Ecto neural progenitor cell (in vitro differentiated cells): ENCODE measurements at regions not wholly inside any gene's neighbourhood (a gene's known extent, or its start where the extent isn't known, plus 50 kb on each side); places are given as distances from the start of the nearest gene placed in this dataset.
"Not testable (repeated sequence)": the region's sequence is repeated elsewhere in the genome, so short reads cannot be mapped to it uniquely, and the experiment has no call there.

Source experiments
- DNase-seq: peaks from one replicate; pipeline ENCODE4 v3.0.0-alpha.2; 2018; ENCODE audit warnings: low spot score

DNA sequence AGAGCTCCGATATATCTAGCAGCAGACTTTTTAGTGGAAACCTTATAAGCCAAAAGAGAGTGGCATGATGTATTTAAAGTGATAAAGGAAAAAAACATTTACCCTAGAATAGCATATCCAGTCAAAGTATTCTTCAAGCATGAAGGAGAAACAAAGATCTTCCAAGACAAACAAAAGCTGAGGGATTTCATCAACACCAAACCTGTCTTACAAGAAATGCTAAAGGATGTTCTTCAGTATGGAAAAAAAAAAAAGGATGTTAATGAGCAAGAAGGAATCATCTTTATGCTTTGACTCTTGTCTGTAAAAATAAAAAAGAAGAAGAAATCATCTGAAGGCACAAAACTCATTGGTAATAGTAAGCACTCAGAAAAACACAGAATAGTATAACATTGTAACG, 338.2 kb downstream of the TLE1 start:
- DNase-seq, result no peak

DNA sequence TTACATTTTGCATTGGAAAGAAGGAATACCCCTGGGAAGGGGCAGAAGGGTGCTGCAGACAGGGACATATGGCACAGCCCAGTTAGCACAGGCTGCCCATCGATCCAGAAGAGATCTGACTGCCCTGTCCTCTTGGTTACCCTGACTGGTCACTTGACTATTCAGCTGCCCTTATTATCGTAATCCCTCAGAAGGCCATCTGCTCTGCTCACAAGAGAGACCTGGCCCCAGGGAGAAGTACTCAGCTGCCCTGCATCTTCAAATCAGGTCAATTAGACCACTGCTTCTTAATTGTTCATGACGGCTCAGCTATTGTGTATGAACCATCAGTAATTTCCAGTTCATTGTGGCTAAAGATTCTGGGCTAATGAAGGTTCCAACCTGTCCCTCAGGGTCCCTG, 345.0 kb downstream of the TLE1 start:
- DNase-seq, result no peak

DNA sequence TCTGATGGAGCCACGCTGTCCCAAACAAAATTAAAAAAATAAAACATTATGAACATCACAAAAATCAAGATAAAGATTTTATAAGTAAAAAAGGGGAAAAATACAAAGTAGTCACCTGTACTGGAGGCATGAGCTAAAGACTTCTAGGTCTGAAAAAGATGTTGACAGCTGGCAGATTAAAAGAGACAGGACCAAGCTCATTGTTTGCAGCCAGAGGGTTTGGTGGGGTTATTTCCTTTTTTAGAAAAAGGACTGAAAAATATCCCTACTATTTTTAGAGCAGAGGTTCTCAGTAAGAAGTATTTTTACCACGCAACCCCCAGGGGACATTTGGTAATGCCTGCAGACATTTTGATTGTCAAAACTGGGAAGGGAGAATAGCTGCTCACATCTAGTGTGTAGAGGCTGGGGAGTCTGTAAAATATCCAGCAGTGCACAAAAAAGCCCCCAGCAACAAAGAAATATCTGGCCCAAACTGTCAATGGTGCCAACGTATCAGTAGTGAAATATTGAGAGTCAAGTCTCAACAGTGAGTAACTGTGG, 353.4 kb downstream of the TLE1 start:
- no peak for DNase-seq

DNA sequence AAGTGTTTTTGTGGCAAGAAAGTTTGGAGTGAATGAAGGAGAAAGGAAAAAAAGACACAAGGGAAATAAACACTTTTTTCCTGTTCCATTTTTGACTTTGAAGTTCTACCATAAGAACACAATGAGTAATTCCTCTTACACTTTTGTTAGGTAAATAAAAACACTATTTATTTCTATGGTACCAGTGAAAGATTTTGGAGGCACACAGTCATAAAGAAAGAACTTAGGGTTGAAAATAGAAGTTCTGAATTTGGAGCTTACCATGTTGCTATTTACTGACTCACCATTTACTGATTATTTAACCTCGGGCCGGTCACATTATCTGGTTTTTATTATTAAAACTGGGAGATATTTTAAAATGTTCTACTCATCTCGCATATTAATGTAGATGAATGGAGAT, 367.8 kb downstream of the TLE1 start:
- DNase-seq, result no peak

DNA sequence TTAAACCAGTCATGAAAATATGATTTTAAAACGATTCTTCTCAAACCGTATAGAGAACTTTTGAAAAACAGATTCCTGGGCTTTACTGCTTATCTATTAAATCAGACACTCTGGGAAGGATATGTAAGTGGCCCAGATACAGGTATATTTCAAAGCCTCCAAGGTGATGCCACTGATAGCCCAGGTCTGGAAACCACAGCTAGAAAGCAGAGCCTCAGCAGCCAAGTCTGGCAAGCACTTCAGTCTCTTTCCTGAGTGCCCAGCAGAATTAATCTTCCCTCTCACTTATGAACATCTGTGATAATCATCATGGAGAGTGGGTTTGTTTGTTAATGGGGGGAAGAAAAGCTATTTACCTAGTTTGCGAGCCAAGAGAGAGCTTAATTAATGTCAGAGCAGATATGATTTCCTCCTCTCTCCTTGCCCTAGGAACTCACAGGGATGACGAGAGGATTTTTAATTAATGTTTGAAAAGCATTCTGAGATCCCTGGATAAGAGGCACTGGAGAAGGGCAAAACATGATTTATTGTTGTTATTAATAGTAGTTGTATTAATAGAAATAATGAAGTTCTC, 368.4 kb downstream of the TLE1 start:
- no peak for DNase-seq

DNA sequence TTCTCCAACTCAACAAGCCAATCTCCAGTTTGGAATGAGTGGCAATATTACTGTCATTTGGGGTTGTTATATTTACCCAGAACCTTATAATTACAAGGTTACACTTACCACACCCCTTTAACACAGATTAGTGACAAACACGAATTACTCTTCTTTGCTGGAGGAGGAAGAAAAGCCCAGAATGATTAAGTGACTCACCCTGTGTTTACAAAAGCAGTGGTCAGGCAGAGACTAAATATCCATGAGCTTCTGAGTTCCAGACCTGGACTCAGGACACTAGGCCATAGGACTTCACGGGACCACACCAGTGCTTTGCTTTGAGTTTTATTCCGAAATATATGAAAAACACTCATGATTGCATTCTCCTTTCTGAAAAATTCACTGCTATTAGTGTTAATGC, 370.8 kb downstream of the TLE1 start:
- no peak for DNase-seq

DNA sequence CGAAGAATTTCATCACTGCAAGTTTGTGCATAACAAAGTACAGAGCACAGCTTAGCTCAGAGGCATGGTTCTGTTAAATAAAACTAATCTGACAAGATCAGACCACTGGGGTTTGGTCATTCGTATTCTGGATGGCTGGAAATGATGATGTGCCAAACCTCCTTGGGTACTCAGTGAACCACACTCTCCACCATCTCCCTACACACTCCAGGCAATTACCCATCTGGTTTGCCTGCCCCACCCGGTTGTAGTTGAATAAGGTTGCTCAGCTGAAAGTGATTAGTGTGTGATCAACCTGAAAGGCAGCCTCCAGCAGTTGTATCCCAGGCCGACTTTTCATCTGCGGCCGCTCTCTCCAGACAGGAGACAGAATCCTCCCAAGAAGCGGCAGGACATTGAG, 371.4 kb downstream of the TLE1 start:
- DNase-seq, result no peak

DNA sequence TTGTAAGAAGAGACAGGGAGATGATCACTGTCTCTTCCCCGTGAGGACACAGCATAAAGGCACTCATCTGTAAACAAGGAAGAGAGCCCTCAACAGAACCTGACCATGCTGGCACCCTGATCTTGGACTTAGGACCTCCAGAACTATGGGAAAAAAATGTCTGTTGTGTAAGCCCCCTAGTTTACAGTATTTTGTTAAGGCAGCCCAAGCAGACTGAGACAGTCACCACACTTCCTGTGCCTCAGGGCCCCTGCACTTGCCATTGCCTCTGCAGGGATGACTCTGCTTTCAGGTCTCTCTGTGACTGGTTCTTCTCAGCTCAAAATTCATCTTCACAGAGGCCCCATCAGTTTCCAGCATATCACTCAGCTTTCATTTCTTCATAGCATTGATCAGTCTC, 372.1 kb downstream of the TLE1 start:
- no peak for DNase-seq

DNA sequence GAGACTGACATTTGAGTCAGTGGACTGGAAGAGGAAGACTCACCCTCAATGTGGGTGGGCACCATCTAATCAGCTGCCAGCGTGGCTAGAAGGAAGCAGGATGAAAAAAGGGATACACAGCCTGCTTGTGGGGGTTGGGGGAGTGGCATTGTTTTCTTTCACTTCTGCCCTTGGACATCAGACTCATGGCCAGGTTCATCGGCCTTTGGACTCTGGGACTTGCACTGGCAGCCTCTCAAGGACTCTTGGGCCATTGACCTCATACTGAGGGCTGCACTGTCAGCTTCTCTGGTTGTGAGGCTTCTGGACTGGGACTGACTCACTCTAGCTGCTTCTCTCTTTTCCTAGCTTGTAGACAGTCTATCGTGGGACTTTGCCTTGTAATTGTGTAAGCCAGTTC, 374.9 kb downstream of the TLE1 start:
- DNase-seq, result no peak

DNA sequence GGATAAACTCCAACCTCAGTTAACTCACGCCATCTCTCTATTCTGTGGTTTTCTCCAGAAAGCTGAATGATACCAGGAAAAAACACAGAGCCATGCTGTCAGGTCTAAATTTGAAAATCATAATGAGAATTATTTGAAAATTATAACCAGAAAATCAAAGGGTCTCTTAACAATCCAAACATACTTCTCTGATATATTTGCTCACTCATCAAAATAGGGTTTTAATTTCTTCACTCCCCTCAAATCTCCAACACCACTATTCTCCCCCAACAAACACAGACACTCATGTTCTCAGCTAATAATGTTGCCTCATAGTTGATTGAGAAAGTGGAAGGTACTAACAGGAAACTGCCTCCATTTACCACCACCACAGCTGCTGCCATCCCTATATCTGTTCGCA, 375.5 kb downstream of the TLE1 start:
- no peak for DNase-seq

DNA sequence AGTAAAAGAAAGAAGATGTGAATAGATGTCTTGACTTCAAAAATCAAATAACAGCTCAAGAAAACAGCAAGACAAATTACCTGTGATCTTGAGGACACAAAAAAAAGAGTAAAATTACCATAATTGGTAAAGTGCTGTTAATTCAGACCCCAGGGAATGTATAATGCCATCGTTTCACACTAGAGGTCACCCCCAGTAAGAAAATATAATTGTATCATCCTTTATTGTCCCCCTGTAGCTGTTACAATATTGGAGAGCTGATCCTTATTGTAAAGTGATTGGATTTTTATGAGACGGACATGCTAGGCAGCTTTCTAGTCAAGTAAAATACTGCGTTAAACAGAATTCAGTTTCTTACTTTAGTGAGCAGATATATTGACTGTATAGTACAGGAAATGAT, 377.0 kb downstream of the TLE1 start:
- DNase-seq, result no peak

DNA sequence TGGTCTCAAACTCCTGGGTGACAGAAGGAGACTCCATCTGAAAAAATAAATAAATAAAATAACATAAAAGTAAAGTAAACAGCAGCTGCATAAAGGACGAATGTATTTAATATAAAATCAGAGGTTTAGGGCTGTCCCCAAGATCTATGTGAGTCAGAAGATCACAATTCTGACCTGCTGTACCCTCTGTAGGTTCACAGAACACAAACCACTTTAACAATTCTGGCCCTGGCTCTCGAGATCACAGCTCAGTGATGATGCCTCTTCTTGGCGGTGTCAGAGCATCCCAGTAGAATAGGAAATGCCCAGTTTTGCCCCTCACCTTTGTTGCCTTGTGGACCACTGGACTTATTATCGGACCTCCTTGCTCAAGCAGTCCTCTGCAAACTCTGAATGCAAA, 380.9 kb downstream of the TLE1 start:
- DNase-seq, result no peak

DNA sequence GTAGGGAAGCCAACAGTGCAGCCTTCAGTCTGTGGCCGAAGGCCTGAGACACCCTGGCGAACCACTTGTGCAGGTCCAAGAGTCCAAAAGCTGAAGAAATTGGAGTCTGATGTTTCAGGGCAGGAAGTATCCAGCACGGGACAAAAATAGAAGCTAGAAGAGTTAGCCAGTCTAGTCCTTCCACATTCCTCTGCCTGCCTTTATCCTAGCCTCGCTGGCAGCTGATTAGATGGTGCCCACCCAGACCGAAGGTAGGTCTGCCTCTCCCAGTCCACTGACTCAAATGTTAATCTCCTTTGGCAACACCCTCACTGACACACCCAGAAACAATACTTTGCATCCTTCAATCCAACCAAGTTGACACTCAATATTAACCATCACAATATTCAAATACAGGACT, 381.6 kb downstream of the TLE1 start:
- not testable (repeated sequence) for DNase-seq

DNA sequence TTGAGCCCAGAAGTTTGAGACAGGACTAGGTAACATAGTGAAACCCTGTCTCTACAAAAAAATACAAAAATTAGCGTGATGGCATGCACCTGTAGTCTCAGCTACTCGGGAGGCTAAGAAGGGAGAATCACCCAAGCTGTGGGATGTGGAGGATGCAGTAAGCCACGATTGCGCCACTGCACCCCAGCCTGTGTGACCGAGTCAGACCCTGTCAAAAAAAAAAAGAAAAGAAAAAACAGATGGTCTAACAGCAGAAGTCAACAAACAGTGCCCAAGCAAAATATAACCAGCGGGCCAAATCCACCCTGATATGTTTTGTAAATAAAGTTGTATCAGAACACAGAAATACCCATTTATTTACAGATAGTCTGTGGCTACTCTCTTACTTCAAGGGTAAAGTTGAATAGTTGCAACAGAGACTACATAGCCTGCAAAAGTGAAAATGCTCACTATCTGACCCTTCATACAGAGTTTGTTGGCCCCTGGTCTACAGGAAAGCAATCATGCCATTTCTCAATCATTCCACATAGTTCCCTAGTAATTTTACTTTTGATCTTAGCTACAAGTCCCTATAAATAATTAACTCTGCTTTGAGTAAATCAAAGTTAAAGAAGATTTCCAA, 383.7 kb downstream of the TLE1 start:
- DNase-seq, result no peak

DNA sequence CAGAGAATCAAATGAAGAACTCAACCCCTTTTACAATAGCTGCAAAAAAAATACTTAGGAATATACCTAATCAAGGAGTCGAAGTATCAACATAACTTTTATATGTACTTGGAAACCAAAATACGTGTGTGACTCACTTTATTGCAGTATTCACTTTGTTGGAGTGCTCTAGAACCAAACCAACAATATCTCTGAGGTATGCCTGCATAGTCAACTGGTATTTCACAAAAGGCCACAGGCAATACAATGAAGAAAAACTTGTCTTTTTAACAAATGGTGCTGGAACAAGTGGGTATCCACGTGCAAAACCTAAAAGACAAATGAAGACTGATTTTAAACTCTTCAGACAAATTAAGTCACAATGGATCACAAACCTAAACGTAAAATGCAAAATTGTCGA, 385.7 kb downstream of the TLE1 start:
- DNase-seq, result no peak

DNA sequence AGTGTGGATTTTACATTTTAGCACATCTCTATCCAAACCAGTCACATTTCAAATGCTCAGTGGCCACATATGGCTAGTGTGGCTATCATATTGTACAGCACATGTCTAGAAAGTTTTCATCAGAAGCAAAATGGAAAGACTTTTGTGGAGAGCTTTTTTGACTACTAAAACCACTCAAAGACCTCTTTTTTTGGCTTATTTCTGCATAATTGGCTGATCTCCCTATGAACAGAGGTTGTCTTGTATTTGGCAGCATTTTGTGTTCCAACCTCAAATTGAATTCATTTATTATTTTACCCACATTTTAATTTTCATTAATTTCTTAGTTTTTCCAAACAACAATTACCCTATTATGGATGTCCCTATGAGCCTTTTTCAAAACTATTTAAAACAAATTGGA, 395.7 kb downstream of the TLE1 start:
- DNase-seq, result no peak

DNA sequence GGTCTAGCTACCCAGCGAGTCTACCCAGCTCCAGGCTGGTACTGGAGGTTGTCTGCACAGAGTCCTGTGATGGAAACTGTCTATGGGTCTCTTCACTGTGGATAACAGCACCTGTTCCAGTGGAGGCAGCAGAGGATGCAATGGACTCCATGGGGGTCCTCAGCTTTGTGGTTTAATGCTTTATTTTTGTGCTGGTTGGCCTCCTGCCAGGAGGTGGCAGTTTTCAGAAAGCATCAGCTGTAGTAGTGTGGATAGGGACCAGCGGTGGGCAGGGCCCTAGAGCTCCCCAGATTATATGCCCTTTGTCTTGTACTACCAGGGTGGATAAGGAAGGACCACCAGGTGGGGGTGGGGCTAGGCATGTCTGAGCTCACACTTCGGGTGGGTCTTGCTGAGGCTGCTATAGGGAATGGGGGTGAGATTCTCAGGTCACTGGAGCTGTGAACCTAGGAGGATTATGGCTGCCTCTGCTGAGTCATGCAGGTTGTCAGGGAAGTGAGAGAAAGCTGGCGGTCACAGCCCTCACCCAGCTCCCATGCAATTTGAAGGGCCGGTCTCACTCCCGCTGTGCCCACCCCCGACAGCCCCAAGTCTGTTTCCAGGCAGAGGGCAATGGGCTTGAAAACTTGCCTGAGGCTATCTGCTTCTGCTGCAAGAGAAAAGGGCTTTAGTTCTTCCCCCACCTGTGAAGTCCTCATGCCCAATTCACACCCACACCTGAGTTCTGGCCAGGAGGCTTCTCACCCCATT, 397.1 kb downstream of the TLE1 start:
- DNase-seq, result no peak

DNA sequence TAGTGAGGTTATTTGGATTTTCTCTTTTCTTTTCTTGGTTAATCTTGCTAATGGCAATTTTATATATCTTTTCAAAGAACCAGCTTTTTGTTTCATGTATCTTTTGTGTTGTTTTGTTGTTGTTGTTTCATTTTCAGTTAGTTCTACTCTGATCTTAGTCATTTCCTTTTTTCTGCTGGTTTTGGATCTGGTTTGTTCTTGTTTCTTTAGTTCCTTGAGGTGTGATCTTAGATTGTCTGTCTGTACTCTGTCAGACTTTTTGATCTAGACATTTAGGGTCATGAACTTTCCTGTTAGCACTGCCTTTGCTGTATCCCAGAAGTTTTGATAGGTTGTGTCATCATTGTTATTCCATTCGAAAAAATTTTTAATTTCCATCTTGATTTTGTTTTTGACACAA, 399.7 kb downstream of the TLE1 start:
- DNase-seq, result no peak

DNA sequence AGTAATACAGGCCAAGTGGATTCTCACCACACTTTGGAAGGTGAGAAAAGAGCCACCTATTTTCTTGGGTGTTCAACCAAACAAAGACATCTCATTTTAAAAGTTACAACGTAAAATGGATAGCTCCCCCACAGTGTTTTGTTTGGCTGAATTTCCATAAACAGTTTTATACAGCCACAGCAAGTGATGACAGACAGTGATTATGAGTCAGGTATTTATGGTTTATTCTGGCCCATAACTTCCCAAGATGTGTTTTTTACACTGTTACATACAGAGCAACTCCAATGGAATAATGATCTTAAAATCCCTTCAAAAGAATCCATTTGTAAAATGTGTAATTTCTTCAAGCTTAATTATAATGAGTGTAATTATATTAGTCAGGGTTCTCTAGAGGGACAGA, 421.3 kb downstream of the TLE1 start:
- DNase-seq, result no peak

DNA sequence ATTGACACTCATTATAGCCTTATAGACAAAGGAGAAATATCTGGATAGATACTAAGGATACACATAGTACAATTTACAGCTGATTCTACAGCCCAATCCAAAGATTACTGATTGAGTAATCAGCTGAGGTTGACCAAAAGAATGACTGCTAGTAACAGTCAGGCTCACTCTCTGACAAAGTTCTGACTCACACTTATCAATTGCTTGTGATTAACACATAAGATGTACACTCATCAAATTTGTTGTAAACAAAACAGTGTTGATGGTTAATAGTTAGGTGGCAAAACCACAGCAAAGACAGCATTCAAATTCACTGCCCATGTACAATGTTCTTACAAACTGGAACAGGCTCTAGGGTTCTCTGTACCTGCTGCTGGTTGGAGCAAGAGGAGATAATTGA, 422.7 kb downstream of the TLE1 start:
- no peak for DNase-seq

DNA sequence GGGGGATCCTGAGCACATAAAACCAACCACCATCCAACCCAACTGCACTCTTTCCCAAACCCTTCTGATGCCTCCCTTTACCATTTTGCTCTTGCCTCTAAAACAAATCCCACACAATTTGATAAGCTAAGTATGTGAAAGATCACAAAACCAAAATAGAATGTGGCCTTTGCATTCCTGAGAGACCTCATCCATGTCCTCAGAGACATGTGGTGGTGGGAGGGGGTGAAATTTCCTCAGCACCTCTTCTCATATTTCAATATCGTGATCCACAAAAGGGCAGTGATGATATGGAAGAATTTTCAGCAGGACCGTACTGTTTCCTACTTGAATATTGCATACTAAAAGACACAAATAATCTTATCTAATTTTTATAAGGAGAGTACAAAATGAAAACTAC, 423.3 kb downstream of the TLE1 start:
- DNase-seq, result no peak

DNA sequence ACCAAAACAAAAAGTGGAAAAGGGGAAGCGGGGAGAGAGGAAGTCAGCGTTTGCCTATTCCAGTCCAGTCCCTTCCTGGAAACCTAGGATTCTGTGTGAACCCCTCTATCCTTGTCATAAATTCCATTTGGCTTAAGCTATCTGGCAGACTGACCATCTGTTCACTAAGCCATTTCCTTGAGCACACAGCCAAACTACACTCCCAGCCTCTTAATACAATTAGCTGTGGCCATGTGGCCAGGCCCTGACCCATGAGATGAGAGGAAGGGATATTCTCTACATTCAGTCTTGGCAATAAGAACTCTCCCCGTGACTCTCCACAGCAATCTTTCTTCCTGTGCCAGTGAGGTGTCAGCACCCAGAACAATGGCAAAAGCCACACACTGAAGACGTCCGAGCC, 424.8 kb downstream of the TLE1 start:
- no peak for DNase-seq

DNA sequence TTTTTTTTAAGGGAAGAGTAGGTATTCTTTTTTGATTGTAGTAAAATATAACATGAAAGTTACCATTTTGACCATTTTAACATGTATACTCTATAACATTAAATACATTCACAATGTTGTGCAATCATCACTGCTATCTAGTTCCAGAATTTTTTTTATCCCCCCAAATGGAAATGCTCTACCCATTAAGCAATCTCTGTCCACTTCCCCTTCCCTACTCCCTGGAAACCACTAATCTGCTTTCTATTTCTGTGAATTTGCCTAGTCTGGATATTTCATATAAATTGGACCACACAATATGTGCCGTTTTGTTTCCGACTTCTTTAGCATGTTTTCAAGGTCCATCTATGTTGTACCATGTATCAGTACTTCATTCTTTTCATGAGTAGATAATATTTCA, 429.5 kb downstream of the TLE1 start:
- DNase-seq, result no peak

DNA sequence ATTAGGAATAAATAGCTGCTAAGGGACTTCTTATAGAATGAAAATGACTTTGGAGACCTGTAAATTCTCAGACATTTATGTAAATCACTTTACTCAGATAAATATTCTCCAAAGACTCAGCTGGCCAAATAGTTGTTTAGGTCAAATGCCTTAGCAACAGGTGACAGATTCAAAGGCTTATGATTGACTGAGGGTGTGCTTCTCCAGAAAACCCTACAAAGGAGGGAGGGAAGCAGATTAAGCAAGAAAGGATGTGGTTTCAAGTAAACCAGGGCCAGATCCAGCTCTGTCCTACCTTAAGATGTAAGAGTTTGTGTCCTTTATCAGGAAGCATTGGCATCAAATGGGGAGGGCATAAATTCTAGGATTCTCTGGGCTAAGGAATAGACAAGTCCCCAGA, 433.0 kb downstream of the TLE1 start:
- no peak for DNase-seq
